H1 (cell line): ENCODE measurements at regions not wholly inside any gene's neighbourhood (a gene's known extent, or its start where the extent isn't known, plus 50 kb on each side); places are given as distances from the start of the nearest gene placed in this dataset.

Experiments
- CTCF ChIA-PET: fragments of 300-600 bp; sonication (Branson Sonifier 250); formaldehyde crosslinking; loops from one replicate; lab custom pipeline; 2021; ENCODE audit not compliant: partially characterized antibody; lab: Charles Lee
- POLR2A ChIA-PET: fragments of 300-600 bp; sonication (Branson Sonifier 250); formaldehyde crosslinking; loops from one replicate; lab custom pipeline; 2021; ENCODE audit warnings: inconsistent platforms; ENCODE audit not compliant: partially characterized antibody; lab: Charles Lee
- DNase-seq, 2 experiments: peaks; one replicate each; pipeline versions ENCODE4 v3.0.0 to v3.0.0-alpha.2; 2010 to 2022; ENCODE audit warnings: low spot score in 2 of 2, low read depth in 1 of 2, mixed read lengths in 1 of 2
- FAIRE-seq: peaks from 2 replicates; lab custom pipeline; 2011; peaks lifted over from hg19 to GRCh38; lab: Jason Lieb, UNC
- H2AFZ ChIP-seq: 2 replicates; pipeline ENCODE4 v1.8.1; 2012; ENCODE audit warnings: low read length, inconsistent platforms
- H2AK5ac ChIP-seq: 2 replicates; pipeline ENCODE4 v1.6.1; 2013; ENCODE audit warnings: low read depth, low read length
- H2BK120ac ChIP-seq: replicated peaks from 2 replicates; pipeline ENCODE3; 2013; ENCODE audit warnings: low read depth, low read length, inconsistent platforms
- H2BK12ac ChIP-seq: 2 replicates; pipeline ENCODE4 v1.6.1; 2013; ENCODE audit warnings: low read depth, low read length
- H2BK15ac ChIP-seq: 2 replicates; pipeline ENCODE4 v1.6.1; 2013; ENCODE audit warnings: low read length
- H2BK20ac ChIP-seq: 2 replicates; pipeline ENCODE4 v1.6.1; 2013; ENCODE audit warnings: low read length
- H2BK5ac ChIP-seq: 2 replicates; pipeline ENCODE4 v1.6.1; 2013; ENCODE audit warnings: low read depth, low read length
- H3K14ac ChIP-seq: 2 replicates; pipeline ENCODE4 v1.6.1; 2013; ENCODE audit warnings: inconsistent platforms; ENCODE audit not compliant: insufficient read length
- H3K18ac ChIP-seq: 2 replicates; pipeline ENCODE4 v1.6.1; 2013; ENCODE audit warnings: low read length; ENCODE audit errors: extremely low read depth
- H3K23ac ChIP-seq: 2 replicates; pipeline ENCODE4 v1.6.1; 2013; ENCODE audit warnings: inconsistent platforms; ENCODE audit not compliant: insufficient read length
- H3K23me2 ChIP-seq: 2 replicates; pipeline ENCODE4 v1.6.1; 2013; ENCODE audit warnings: low read depth, low read length
- H3K27ac ChIP-seq: 2 replicates; pipeline ENCODE4 v1.6.1; 2011; ENCODE audit warnings: low read depth, low read length, inconsistent platforms
- H3K27me3 ChIP-seq, 4 experiments: replicated peaks in 1 of 4; 1 replicate in 1 of 4; 2 replicates in 3 of 4; pipeline versions ENCODE4 v1.6.1 to v1.8.1; 2011 to 2013; ENCODE audit warnings: low read length in 3 of 4, mild to moderate bottlenecking in 3 of 4, inconsistent platforms in 2 of 4, mixed read lengths in 2 of 4, moderate library complexity in 1 of 4; ENCODE audit not compliant: control insufficient read depth in 3 of 4, insufficient read depth in 3 of 4; ENCODE audit errors: extremely low read depth in 1 of 4
- H3K36me3 ChIP-seq, 4 experiments: 2 replicates each; pipeline versions ENCODE4 v1.6.1 to v1.8.1; 2011 to 2013; ENCODE audit warnings: mild to moderate bottlenecking in 4 of 4, low read length in 3 of 4, moderate library complexity in 2 of 4, control low read depth in 1 of 4, inconsistent platforms in 1 of 4; ENCODE audit not compliant: insufficient read depth in 4 of 4, control insufficient read depth in 2 of 4
- H3K4ac ChIP-seq: replicated peaks from 2 replicates; pipeline ENCODE3; 2013; ENCODE audit warnings: low read length, low read depth, mixed read lengths, inconsistent platforms; ENCODE audit not compliant: insufficient read length
- H3K4me1 ChIP-seq, 4 experiments: replicated peaks in 1 of 4; 1 replicate in 1 of 4; 2 replicates in 3 of 4; pipeline versions ENCODE4 v1.6.1 to v1.8.1; 2011 to 2013; ENCODE audit warnings: low read length in 3 of 4, inconsistent platforms in 2 of 4, mixed read lengths in 1 of 4; ENCODE audit not compliant: insufficient read depth in 4 of 4, control insufficient read depth in 3 of 4
- H3K4me2 ChIP-seq, 2 experiments: 2 replicates each; pipeline versions ENCODE4 v1.6.1 to v1.8.1; 2011 to 2013; ENCODE audit warnings: low read depth in 2 of 2, low read length in 2 of 2, control low read depth in 1 of 2, inconsistent platforms in 1 of 2, mild to moderate bottlenecking in 1 of 2; ENCODE audit not compliant: insufficient read depth in 1 of 2
- H3K4me3 ChIP-seq, 4 experiments: fragments of 200-600, 300-600 bp in 1 of 4; sonication (generic), shearing (Covaris generic), sonication (Bioruptor Twin) in 1 of 4; 2 replicates each; pipeline versions ENCODE4 v1.5.1 to v1.8.1; 2011 to 2016; ENCODE audit warnings: low read length in 4 of 4, low read depth in 3 of 4, control low read depth in 2 of 4, inconsistent platforms in 2 of 4, mild to moderate bottlenecking in 2 of 4, mixed read lengths in 1 of 4, moderate library complexity in 1 of 4; ENCODE audit not compliant: insufficient read depth in 2 of 4; ENCODE audit errors: extremely low read depth in 1 of 4
- H3K56ac ChIP-seq: replicated peaks from 2 replicates; pipeline ENCODE3; 2013; ENCODE audit warnings: low read depth, mild to moderate bottlenecking, mixed read lengths, low read length, inconsistent platforms; ENCODE audit not compliant: insufficient read length
- H3K79me1 ChIP-seq: 2 replicates; pipeline ENCODE4 v1.6.1; 2013; ENCODE audit warnings: low read depth, low read length, control low read depth
- H3K79me2 ChIP-seq, 2 experiments: 2 replicates each; pipeline versions ENCODE4 v1.6.1 to v1.8.1; 2012 to 2013; ENCODE audit warnings: low read length in 2 of 2, mild to moderate bottlenecking in 2 of 2, inconsistent platforms in 1 of 2; ENCODE audit not compliant: insufficient read depth in 2 of 2, control insufficient read depth in 1 of 2
- H3K9ac ChIP-seq, 4 experiments: replicated peaks in 1 of 4; 1 replicate in 1 of 4; 2 replicates in 3 of 4; pipeline versions ENCODE4 v1.6.1 to v1.8.1; 2011 to 2013; ENCODE audit warnings: low read depth in 3 of 4, low read length in 3 of 4, control low read depth in 2 of 4, mild to moderate bottlenecking in 2 of 4, moderate library complexity in 2 of 4, inconsistent platforms in 1 of 4; ENCODE audit errors: extremely low read depth in 1 of 4
- H3K9me3 ChIP-seq, 2 experiments: 2 replicates each; pipeline versions ENCODE4 v1.6.1 to v1.8.1; 2012 to 2013; ENCODE audit warnings: mild to moderate bottlenecking in 2 of 2, moderate library complexity in 2 of 2, control low read depth in 1 of 2, inconsistent platforms in 1 of 2, low read depth in 1 of 2, low read length in 1 of 2, mixed read lengths in 1 of 2; ENCODE audit not compliant: insufficient read depth in 2 of 2
- H4K20me1 ChIP-seq, 2 experiments: replicated peaks in 1 of 2; 2 replicates each; pipeline versions ENCODE3 to v1.8.1; 2011 to 2013; ENCODE audit warnings: inconsistent platforms in 2 of 2, low read length in 2 of 2, mild to moderate bottlenecking in 1 of 2; ENCODE audit not compliant: insufficient read depth in 2 of 2, control insufficient read depth in 1 of 2
- H4K5ac ChIP-seq: 2 replicates; pipeline ENCODE4 v1.6.1; 2013; ENCODE audit warnings: low read length, low read depth, mixed read lengths, inconsistent platforms; ENCODE audit not compliant: insufficient read length
- H4K8ac ChIP-seq: 2 replicates; pipeline ENCODE4 v1.8.0; 2013; ENCODE audit warnings: mild to moderate bottlenecking, moderate library complexity, low read length, inconsistent platforms; ENCODE audit not compliant: insufficient read depth; ENCODE audit errors: extremely low read depth
- H4K91ac ChIP-seq: replicated peaks from 2 replicates; pipeline ENCODE3; 2013; ENCODE audit warnings: low read length, mixed read lengths, inconsistent platforms; ENCODE audit not compliant: insufficient read length
- CBX5 ChIP-seq: fragments of 300-800, 300-1000 bp; sonication (generic); IDR thresholded peaks from 2 replicates; pipeline ENCODE4 v1.7.1; 2016; ENCODE audit warnings: antibody characterized with exemption, low read length, low read depth
- CEBPB ChIP-seq: IDR thresholded peaks from 2 replicates; pipeline ENCODE4 v1.6.1; 2012; ENCODE audit warnings: low read depth, low read length
- CHD2 ChIP-seq: IDR thresholded peaks from 2 replicates; pipeline ENCODE4 v1.6.1; 2012; ENCODE audit warnings: low read length, improper control_type of control experiment
- CREB1 ChIP-seq: IDR thresholded peaks from 2 replicates; pipeline ENCODE4 v1.6.1; 2012; ENCODE audit warnings: inconsistent platforms
- FOSL1 ChIP-seq: IDR thresholded peaks from 2 replicates; pipeline ENCODE4 v1.6.1; 2011; ENCODE audit warnings: mild to moderate bottlenecking, low read depth, low read length, moderate library complexity; ENCODE audit not compliant: insufficient read depth
- GTF2F1 ChIP-seq: IDR thresholded peaks from 2 replicates; pipeline ENCODE4 v1.6.1; 2012; ENCODE audit warnings: low read depth, low read length, improper control_type of control experiment, borderline replicate concordance
- MAX ChIP-seq: IDR thresholded peaks from 2 replicates; pipeline ENCODE4 v1.6.1; 2012; ENCODE audit warnings: inconsistent platforms
- RBBP5 ChIP-seq: IDR thresholded peaks from 2 replicates; pipeline ENCODE4 v1.7.1; 2012; ENCODE audit warnings: low read depth, mild to moderate bottlenecking, inconsistent platforms, low read length, moderate library complexity, borderline replicate concordance
- RNF2 ChIP-seq: fragments of 200-900, 300-1000 bp; sonication (generic); IDR thresholded peaks from 2 replicates; pipeline ENCODE4 v1.7.1; 2016; ENCODE audit warnings: borderline replicate concordance, low read depth, mild to moderate bottlenecking, antibody characterized with exemption, low read length; ENCODE audit not compliant: poor library complexity, severe bottlenecking; ENCODE audit errors: missing control alignments
- RXRA ChIP-seq: IDR thresholded peaks from 2 replicates; pipeline ENCODE4 v1.6.1; 2011; ENCODE audit warnings: low read depth, mild to moderate bottlenecking, low read length, moderate library complexity; ENCODE audit not compliant: insufficient read depth
- SIN3A ChIP-seq, 2 experiments: IDR thresholded peaks in 1 of 2; conservative IDR thresholded peaks in 1 of 2; 2 replicates each; pipeline ENCODE4 v1.6.1; 2011 to 2012; ENCODE audit warnings: low read length in 2 of 2, improper control_type of control experiment in 1 of 2, low read depth in 1 of 2, mild to moderate bottlenecking in 1 of 2
- SIRT6 ChIP-seq: IDR thresholded peaks from one replicate; pipeline ENCODE4 v1.7.1; 2012; ENCODE audit warnings: low read length, inconsistent platforms
- SP1 ChIP-seq: IDR thresholded peaks from 2 replicates; pipeline ENCODE4 v1.6.1; 2011; ENCODE audit warnings: low read depth, low read length
- SP2 ChIP-seq: IDR thresholded peaks from 2 replicates; pipeline ENCODE4 v1.6.1; 2012; ENCODE audit warnings: mild to moderate bottlenecking, low read length, inconsistent platforms
- TAF1 ChIP-seq: IDR thresholded peaks from 2 replicates; pipeline ENCODE4 v1.6.1; 2011; ENCODE audit warnings: mild to moderate bottlenecking, low read depth, low read length
- TBP ChIP-seq: IDR thresholded peaks from 2 replicates; pipeline ENCODE4 v1.6.1; 2011; ENCODE audit warnings: low read depth, low read length, improper control_type of control experiment
- ZNF274 ChIP-seq: IDR thresholded peaks from 2 replicates; pipeline ENCODE4 v1.7.0; 2012; ENCODE audit warnings: low read length, borderline replicate concordance; ENCODE audit errors: extremely low read depth

- Histone ChIP-seq H3K18ac (no peak overlapping the region), H4K8ac (no peak overlapping the region), H2BK5ac (no peak overlapping the region), H3K23me2 (peaks cover 16% of the 10 kb centered on the region; the same call in 1 of the 2 replicates), H3K14ac (no peak overlapping the region), H4K20me1 (no peaks in the 10 kb centered on the region), H3K4me1 (peaks cover 0 to 13% (median 5%) of the 10 kb centered on the region in 4 experiments; a peak in 6 of 7 replicates), H2BK120ac (no peak overlapping the region), H2BK15ac (no peak overlapping the region), H3K79me2 (no peaks in the 10 kb centered on the region), H3K9ac (no peak overlapping the region), H3K79me1 (no peaks in the 10 kb centered on the region), H4K91ac (no peak overlapping the region), H3K4ac (no peak overlapping the region), H3K27ac (no peak overlapping the region), H2BK20ac (no peak overlapping the region), H3K4me3 (no peak overlapping the region), H3K27me3 (peaks cover 12 to 36% (median 30%) of the 10 kb centered on the region in 4 experiments), H2AFZ (no peak overlapping the region), H2BK12ac (no peak overlapping the region), H3K23ac (no peak overlapping the region), H3K36me3 (no peaks in the 10 kb centered on the region), H4K5ac (no peak overlapping the region), H3K4me2 (no peak overlapping the region), H2AK5ac (no peak overlapping the region), H3K56ac (no peak overlapping the region), H3K9me3 (no peaks in the 10 kb centered on the region)
- FAIRE-seq (no peak), DNase-seq (no peak)
- CTCF ChIA-PET, result interaction anchor here (1.3 to 7.9 kb wide), 3 partner anchors 15 to 32 kb away, joined by 4 to 35 read pairs (median 4); no protein-coding TSS in a partner anchor
- TF ChIP-seq SIN3A (conservative IDR thresholded peaks at IDR 0.05 in 1 of 2, IDR thresholded peaks at IDR 0.05 in 1 of 2; ENCODE audit: low read depth in 1 of 2, low read length in 2 of 2) (no peak), SP2 (no peak), RXRA (no peak), ZNF274 (no peak), TBP (no peak), RBBP5 (no peak), RNF2 (no peak), TAF1 (no peak), CEBPB (no peak), GTF2F1 (no peak), CREB1 (no peak), SIRT6 (no peak), MAX (no peak), SP1 (no peak), FOSL1 (no peak), CHD2 (no peak), CBX5 (no peak)
- POLR2A ChIA-PET, result no interaction called here
Measured at GRCh38 chr11:115656041-115656440, 151.8 kb upstream of the CADM1 start.
